HEK293 (cell line): ENCODE measurements at regions not wholly inside any gene's neighbourhood (a gene's known extent, or its start where the extent isn't known, plus 50 kb on each side); places are given as distances from the start of the nearest gene placed in this dataset.

Experiments
- CTCF ChIA-PET: fragments of 350-600 bp; formaldehyde crosslinking; extraction: SDS; loops from one replicate; lab custom pipeline; 2021; ENCODE audit warnings: antibody characterized with exemption; lab: Yijun Ruan, JAX
- POLR2A ChIA-PET: fragments of 300-600 bp; formaldehyde crosslinking; extraction: SDS; loops from one replicate; lab custom pipeline; 2020; ENCODE audit warnings: antibody characterized with exemption, inconsistent platforms; lab: Yijun Ruan, JAX
- H3K27ac ChIP-seq: fragments of 200-500 bp; sonication (Bioruptor generic); 2 replicates; pipeline ENCODE4 v1.5.1; 2014; ENCODE audit warnings: low read depth, low read length, control low read depth, inconsistent platforms; ENCODE audit errors: extremely low read depth
- H3K36me3 ChIP-seq, 2 experiments: fragments of 200-500 bp in 1 of 2; sonication (Bioruptor generic) in 1 of 2; 1 replicate in 1 of 2; 2 replicates in 1 of 2; pipeline ENCODE4 v1.5.1; 2014 to 2017; ENCODE audit warnings: inconsistent platforms in 2 of 2, low read length in 2 of 2; ENCODE audit not compliant: control insufficient read depth in 2 of 2, insufficient read depth in 1 of 2
- H3K4me1 ChIP-seq: fragments of 200-500 bp; sonication (Bioruptor generic); 2 replicates; pipeline ENCODE4 v1.5.1; 2014; ENCODE audit warnings: mild to moderate bottlenecking, low read length, inconsistent platforms; ENCODE audit not compliant: control insufficient read depth, insufficient read depth
- H3K4me3 ChIP-seq: 2 replicates; pipeline ENCODE4 v1.5.1; 2011; ENCODE audit warnings: low read depth, mild to moderate bottlenecking, control low read depth, low read length, moderate library complexity
- H3K9me3 ChIP-seq: fragments of 200-500 bp; sonication (Bioruptor generic); 2 replicates; pipeline ENCODE4 v1.5.1; 2014; ENCODE audit warnings: low read depth, low read length, inconsistent platforms; ENCODE audit not compliant: control insufficient read depth, insufficient read depth
- EGR2 ChIP-seq: fragments of 450-650 bp; formaldehyde crosslinking; IDR thresholded peaks from 2 replicates; pipeline ENCODE4 v1.5.1; 2016; ENCODE audit warnings: low read depth, missing biosample characterization, missing genetic modification characterization
- KLF8 ChIP-seq: fragments of 450-650 bp; formaldehyde crosslinking; IDR thresholded peaks from 2 replicates; pipeline ENCODE4 v1.5.1; 2016; ENCODE audit warnings: missing biosample characterization, missing genetic modification characterization
- REST ChIP-seq: fragments of 450-650 bp; formaldehyde crosslinking; IDR thresholded peaks from 2 replicates; pipeline ENCODE4 v1.5.1; 2016; ENCODE audit warnings: missing biosample characterization, missing genetic modification characterization
- SALL2 ChIP-seq: fragments of 450-650 bp; formaldehyde crosslinking; IDR thresholded peaks from 2 replicates; pipeline ENCODE4 v1.5.0; 2017; ENCODE audit warnings: missing biosample characterization, mild to moderate bottlenecking, missing genetic modification characterization, borderline replicate concordance
- SP7 ChIP-seq: fragments of 450-650 bp; formaldehyde crosslinking; IDR thresholded peaks from 2 replicates; pipeline ENCODE4 v1.5.1; 2016; ENCODE audit warnings: missing biosample characterization, missing genetic modification characterization
- TSHZ1 ChIP-seq: fragments of 450-650 bp; formaldehyde crosslinking; IDR thresholded peaks from 2 replicates; pipeline ENCODE4 v1.5.1; 2016; ENCODE audit warnings: missing biosample characterization, missing genetic modification characterization, borderline replicate concordance
- ZBTB21 ChIP-seq: fragments of 450-650 bp; formaldehyde crosslinking; IDR thresholded peaks from 2 replicates; pipeline ENCODE4 v1.5.1; 2017; ENCODE audit warnings: missing biosample characterization, missing genetic modification characterization
- ZFP3 ChIP-seq: fragments of 450-650 bp; formaldehyde crosslinking; IDR thresholded peaks from 2 replicates; pipeline ENCODE4 v1.5.1; 2016; ENCODE audit warnings: low read depth, missing biosample characterization, missing genetic modification characterization
- ZFP37 ChIP-seq: fragments of 450-650 bp; formaldehyde crosslinking; IDR thresholded peaks from 2 replicates; pipeline ENCODE4 v1.5.1; 2016; ENCODE audit warnings: missing biosample characterization, missing genetic modification characterization
- ZFP69B ChIP-seq: fragments of 450-650 bp; formaldehyde crosslinking; IDR thresholded peaks from 2 replicates; pipeline ENCODE4 v1.5.1; 2016; ENCODE audit warnings: missing biosample characterization, missing genetic modification characterization
- ZNF146 ChIP-seq: fragments of 450-650 bp; formaldehyde crosslinking; IDR thresholded peaks from 2 replicates; pipeline ENCODE4 v1.5.1; 2016; ENCODE audit warnings: missing biosample characterization, missing genetic modification characterization
- ZNF175 ChIP-seq: fragments of 450-650 bp; formaldehyde crosslinking; IDR thresholded peaks from 2 replicates; pipeline ENCODE4 v1.5.1; 2016; ENCODE audit warnings: missing biosample characterization, missing genetic modification characterization
- ZNF221 ChIP-seq: fragments of 450-650 bp; formaldehyde crosslinking; IDR thresholded peaks from 2 replicates; pipeline ENCODE4 v1.5.1; 2017; ENCODE audit warnings: missing biosample characterization, missing genetic modification characterization, borderline replicate concordance
- ZNF37A ChIP-seq: fragments of 450-650 bp; IDR thresholded peaks from 2 replicates; pipeline ENCODE4 v1.5.1; 2018; ENCODE audit warnings: missing biosample characterization, missing genetic modification characterization
- ZNF423 ChIP-seq: fragments of 450-650 bp; formaldehyde crosslinking; IDR thresholded peaks from 2 replicates; pipeline ENCODE4 v1.5.1; 2016; ENCODE audit warnings: missing biosample characterization, missing genetic modification characterization
- ZNF510 ChIP-seq: fragments of 450-650 bp; formaldehyde crosslinking; IDR thresholded peaks from 2 replicates; pipeline ENCODE4 v1.5.1; 2018; ENCODE audit warnings: mild to moderate bottlenecking, missing genetic modification characterization, missing biosample characterization; ENCODE audit not compliant: insufficient replicate concordance
- ZNF621 ChIP-seq: fragments of 450-650 bp; formaldehyde crosslinking; IDR thresholded peaks from 2 replicates; pipeline ENCODE4 v1.5.1; 2017; ENCODE audit warnings: missing biosample characterization, missing genetic modification characterization
- ZNF629 ChIP-seq: fragments of 450-650 bp; formaldehyde crosslinking; IDR thresholded peaks from 2 replicates; pipeline ENCODE4 v1.5.1; 2017; ENCODE audit warnings: missing biosample characterization, missing genetic modification characterization
- TF ChIP-seq, protein P1 (sequence below): fragments of 450-650 bp; formaldehyde crosslinking; IDR thresholded peaks from 2 replicates; pipeline ENCODE4 v1.5.1; 2016; ENCODE audit warnings: missing biosample characterization, missing genetic modification characterization
- TF ChIP-seq, protein P2 (sequence below): fragments of 450-650 bp; formaldehyde crosslinking; IDR thresholded peaks from 2 replicates; pipeline ENCODE4 v1.5.1; 2016; ENCODE audit warnings: missing biosample characterization, missing genetic modification characterization, low read depth
- TF ChIP-seq, protein P3 (sequence below): fragments of 450-650 bp; formaldehyde crosslinking; IDR thresholded peaks from 2 replicates; pipeline ENCODE4; 2016; ENCODE audit warnings: missing biosample characterization, missing genetic modification characterization

DNA sequence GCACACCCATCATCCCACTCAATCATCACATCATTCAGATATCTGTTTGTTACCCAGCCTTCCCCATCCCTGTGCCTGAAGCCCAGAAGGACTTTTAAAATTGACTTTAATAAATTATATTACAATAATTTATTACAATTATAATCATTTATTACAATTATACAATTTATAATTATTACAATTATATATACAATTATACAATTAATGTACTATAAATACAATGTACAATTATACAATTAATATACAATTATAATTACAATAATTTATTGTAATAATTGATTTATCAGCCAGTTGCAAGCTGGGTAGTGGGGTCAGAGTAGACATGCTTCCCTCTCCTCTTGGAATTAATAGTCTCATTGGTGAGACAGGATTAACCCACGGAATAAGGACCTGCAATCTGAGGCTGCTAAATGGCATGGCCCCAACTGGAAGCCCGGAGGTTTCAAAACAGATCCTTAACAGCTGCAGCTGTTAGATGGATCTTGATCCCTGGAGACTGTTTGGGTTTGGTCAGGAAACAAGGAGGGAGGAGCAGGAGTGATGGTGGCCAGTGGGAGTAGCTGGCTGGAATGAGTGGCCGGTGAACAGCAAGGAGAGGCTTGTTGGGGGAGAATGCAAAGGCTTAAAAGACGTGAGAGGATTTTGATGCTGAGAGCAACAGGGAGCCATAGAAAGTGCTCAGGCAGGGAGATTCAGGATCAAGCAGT is 402.8 kb upstream of the PODXL start:
- no peak overlapping the region for H3K27ac ChIP-seq
- no peaks in the 10 kb centered on the region for H3K9me3 ChIP-seq
- H3K4me3 ChIP-seq = no peak overlapping the region
- H3K4me1 ChIP-seq = no peaks in the 10 kb centered on the region
- ChIA-PET CTCF (interaction anchor here (0.6 kb wide), 1 partner anchor 359 kb away, joined by 4 read pairs; no protein-coding TSS in a partner anchor), POLR2A (no interaction called here)
- no peaks in the 10 kb centered on the region for H3K36me3 ChIP-seq
- TF ChIP-seq ZNF221 (tag by site-specific recombination) (no peak), ZNF175 (no peak), ZNF629 (no peak), SALL2 (tag by site-specific recombination) (no peak), ZNF423 (tag by site-specific recombination) (no peak), ZFP37 (tag by site-specific recombination) (no peak), REST (no peak), ZFP3 (tag by site-specific recombination) (no peak), EGR2 (tag by site-specific recombination) (no peak)
- TF ChIP-seq, protein P1, sequence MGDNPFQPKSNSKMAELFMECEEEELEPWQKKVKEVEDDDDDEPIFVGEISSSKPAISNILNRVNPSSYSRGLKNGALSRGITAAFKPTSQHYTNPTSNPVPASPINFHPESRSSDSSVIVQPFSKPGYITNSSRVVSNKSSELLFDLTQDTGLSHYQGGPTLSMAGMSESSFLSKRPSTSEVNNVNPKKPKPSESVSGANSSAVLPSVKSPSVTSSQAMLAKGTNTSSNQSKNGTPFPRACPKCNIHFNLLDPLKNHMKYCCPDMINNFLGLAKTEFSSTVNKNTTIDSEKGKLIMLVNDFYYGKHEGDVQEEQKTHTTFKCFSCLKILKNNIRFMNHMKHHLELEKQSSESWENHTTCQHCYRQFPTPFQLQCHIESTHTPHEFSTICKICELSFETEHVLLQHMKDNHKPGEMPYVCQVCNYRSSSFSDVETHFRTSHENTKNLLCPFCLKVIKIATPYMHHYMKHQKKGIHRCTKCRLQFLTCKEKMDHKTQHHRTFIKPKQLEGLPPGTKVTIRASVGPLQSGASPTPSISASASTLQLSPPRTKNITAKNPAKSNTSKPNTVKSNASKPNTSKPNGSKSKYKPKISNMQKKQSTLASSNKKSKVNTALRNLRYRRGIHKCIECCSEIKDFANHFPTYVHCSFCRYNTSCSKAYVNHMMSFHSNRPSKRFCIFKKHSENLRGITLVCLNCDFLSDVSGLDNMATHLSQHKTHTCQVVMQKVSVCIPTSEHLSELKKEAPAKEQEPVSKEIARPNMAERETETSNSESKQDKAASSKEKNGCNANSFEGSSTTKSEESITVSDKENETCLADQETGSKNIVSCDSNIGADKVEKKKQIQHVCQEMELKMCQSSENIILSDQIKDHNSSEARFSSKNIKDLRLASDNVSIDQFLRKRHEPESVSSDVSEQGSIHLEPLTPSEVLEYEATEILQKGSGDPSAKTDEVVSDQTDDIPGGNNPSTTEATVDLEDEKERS (tag by site-specific recombination) = no peak

GRCh38 chr7:131957338-131958020 is 401.1 kb upstream of the PODXL start:
- no peak overlapping the region for H3K27ac ChIP-seq
- ChIA-PET CTCF (no interaction called here), POLR2A (no interaction called here)
- no peaks in the 10 kb centered on the region for H3K36me3 ChIP-seq
- H3K4me3 ChIP-seq = no peak overlapping the region
- no peaks in the 10 kb centered on the region for H3K9me3 ChIP-seq
- no peaks in the 10 kb centered on the region for H3K4me1 ChIP-seq
- TF ChIP-seq, protein P2, sequence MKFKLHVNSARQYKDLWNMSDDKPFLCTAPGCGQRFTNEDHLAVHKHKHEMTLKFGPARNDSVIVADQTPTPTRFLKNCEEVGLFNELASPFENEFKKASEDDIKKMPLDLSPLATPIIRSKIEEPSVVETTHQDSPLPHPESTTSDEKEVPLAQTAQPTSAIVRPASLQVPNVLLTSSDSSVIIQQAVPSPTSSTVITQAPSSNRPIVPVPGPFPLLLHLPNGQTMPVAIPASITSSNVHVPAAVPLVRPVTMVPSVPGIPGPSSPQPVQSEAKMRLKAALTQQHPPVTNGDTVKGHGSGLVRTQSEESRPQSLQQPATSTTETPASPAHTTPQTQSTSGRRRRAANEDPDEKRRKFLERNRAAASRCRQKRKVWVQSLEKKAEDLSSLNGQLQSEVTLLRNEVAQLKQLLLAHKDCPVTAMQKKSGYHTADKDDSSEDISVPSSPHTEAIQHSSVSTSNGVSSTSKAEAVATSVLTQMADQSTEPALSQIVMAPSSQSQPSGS (tag by site-specific recombination) = no peak
- no peak for TF ChIP-seq KLF8 (tag by site-specific recombination)
- no peak for TF ChIP-seq ZNF510
- no peak for TF ChIP-seq ZNF146 (tag by site-specific recombination)
- TF ChIP-seq TSHZ1 (tag by site-specific recombination) = no peak
- TF ChIP-seq ZNF423 (tag by site-specific recombination) = no peak
- no peak for TF ChIP-seq SP7 (tag by site-specific recombination)
- TF ChIP-seq ZNF37A = no peak
- TF ChIP-seq, protein P3, sequence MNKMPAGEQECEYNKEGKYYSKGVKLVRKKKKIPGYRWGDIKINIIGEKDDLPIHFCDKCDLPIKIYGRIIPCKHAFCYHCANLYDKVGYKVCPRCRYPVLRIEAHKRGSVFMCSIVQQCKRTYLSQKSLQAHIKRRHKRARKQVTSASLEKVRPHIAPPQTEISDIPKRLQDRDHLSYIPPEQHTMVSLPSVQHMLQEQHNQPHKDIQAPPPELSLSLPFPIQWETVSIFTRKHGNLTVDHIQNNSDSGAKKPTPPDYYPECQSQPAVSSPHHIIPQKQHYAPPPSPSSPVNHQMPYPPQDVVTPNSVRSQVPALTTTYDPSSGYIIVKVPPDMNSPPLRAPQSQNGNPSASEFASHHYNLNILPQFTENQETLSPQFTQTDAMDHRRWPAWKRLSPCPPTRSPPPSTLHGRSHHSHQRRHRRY = no peak
- TF ChIP-seq ZNF621 (tag by site-specific recombination) = no peak
- no peak for TF ChIP-seq ZFP69B (tag by site-specific recombination)
- no peak for TF ChIP-seq ZBTB21 (tag by site-specific recombination)
